HG03432 (cell line): ENCODE measurements at regions not wholly inside any gene's neighbourhood (a gene's known extent, or its start where the extent isn't known, plus 50 kb on each side); places are given as distances from the start of the nearest gene placed in this dataset.
"Not testable (repeated sequence)": the region's sequence is repeated elsewhere in the genome, so short reads cannot be mapped to it uniquely, and the experiment has no call there.

Source experiments
- ATAC-seq: cut with Tn5 transposase; IDR thresholded peaks from one replicate; pipeline ENCODE4 v1.9.1; 2021; ENCODE audit warnings: mild to moderate bottlenecking, moderate library complexity; ENCODE audit not compliant: unreplicated experiment

- no peak for ATAC-seq
These were observed 320.4 kb upstream of the KLF4 start for GRCh38 chr9:107809871-107810460.

- no peak for ATAC-seq
These were observed 317.6 kb upstream of the KLF4 start for GRCh38 chr9:107807183-107807582.

GRCh38 chr9:107805201-107805600 is 315.6 kb upstream of the KLF4 start:
- no peak for ATAC-seq

- no peak for ATAC-seq
These were observed 304.7 kb upstream of the KLF4 start for GRCh38 chr9:107794259-107794658.

GRCh38 chr9:107793541-107793940 is 304.0 kb upstream of the KLF4 start:
- ATAC-seq, result no peak

GRCh38 chr9:107792596-107792995 is 303.0 kb upstream of the KLF4 start:
- ATAC-seq, result no peak

GRCh38 chr9:107792006-107792405 is 302.4 kb upstream of the KLF4 start:
- ATAC-seq, result no peak

GRCh38 chr9:107789001-107789700 is 299.6 kb upstream of the KLF4 start:
- peak; percentile 68 for ATAC-seq

GRCh38 chr9:107786561-107786960 is 297.0 kb upstream of the KLF4 start:
- no peak for ATAC-seq

GRCh38 chr9:107784235-107784958 is 294.8 kb upstream of the KLF4 start:
- ATAC-seq, result no peak

- no peak for ATAC-seq
These were observed 293.2 kb upstream of the KLF4 start for GRCh38 chr9:107782789-107783188.

GRCh38 chr9:107782381-107782780 is 292.8 kb upstream of the KLF4 start:
- ATAC-seq, result no peak

- ATAC-seq, result no peak
These were observed 291.4 kb upstream of the KLF4 start for GRCh38 chr9:107780960-107781359.

- no peak for ATAC-seq
These were observed 290.2 kb upstream of the KLF4 start for GRCh38 chr9:107779731-107780130.

GRCh38 chr9:107778661-107779060 is 289.1 kb upstream of the KLF4 start:
- no peak for ATAC-seq

- not testable (repeated sequence) for ATAC-seq
These were observed 284.5 kb upstream of the KLF4 start for GRCh38 chr9:107774099-107774498.

- no peak for ATAC-seq
These were observed 283.4 kb upstream of the KLF4 start for GRCh38 chr9:107772988-107773387.

GRCh38 chr9:107770716-107771115 is 281.1 kb upstream of the KLF4 start:
- ATAC-seq, result no peak

- no peak for ATAC-seq
These were observed 278.7 kb upstream of the KLF4 start for GRCh38 chr9:107768224-107768623.

- ATAC-seq, result no peak
These were observed 278.1 kb upstream of the KLF4 start for GRCh38 chr9:107767711-107768110.

GRCh38 chr9:107763469-107763868 is 273.9 kb upstream of the KLF4 start:
- ATAC-seq, result not testable (repeated sequence)

GRCh38 chr9:107761307-107761706 is 271.7 kb upstream of the KLF4 start:
- no peak for ATAC-seq
